CD4-positive, alpha-beta T cell (primary cell): ENCODE measurements at regions not wholly inside any gene's neighbourhood (a gene's known extent, or its start where the extent isn't known, plus 50 kb on each side); places are given as distances from the start of the nearest gene placed in this dataset.

Source experiments
- ATAC-seq: fragments of 200-7000 bp; cut with Tn5 transposase; one replicate; pipeline ENCODE4 v1.10.0; 2022; ENCODE audit warnings: mild to moderate bottlenecking; ENCODE audit not compliant: poor library complexity
- CTCF ChIA-PET: fragments of 350-600 bp; sonication (Branson Sonifier 250); formaldehyde crosslinking; loops from one replicate; lab custom pipeline; 2021; ENCODE audit warnings: antibody characterized with exemption, inconsistent platforms; lab: Charles Lee
- POLR2A ChIA-PET: fragments of 350-600 bp; sonication (Branson Sonifier 250); formaldehyde crosslinking; loops from one replicate; lab custom pipeline; 2021; ENCODE audit warnings: antibody characterized with exemption, inconsistent platforms; lab: Charles Lee
- DNase-seq, 14 experiments: peaks; one replicate each; pipeline ENCODE4 v3.0.0-alpha.2; 2013 to 2020; ENCODE audit warnings: mixed read lengths in 2 of 14
- H3K27ac ChIP-seq, 2 donors: one replicate each; pipeline versions ENCODE4 v1.5.1 to v1.7.0; 2013; ENCODE audit warnings: low read length in 2 of 2, low read depth in 1 of 2, mild to moderate bottlenecking in 1 of 2
- H3K27me3 ChIP-seq, 2 experiments: 1 replicate in 1 of 2; 2 replicates in 1 of 2; pipeline versions ENCODE4 v1.6.1 to v1.7.0; 2013; ENCODE audit warnings: low read length in 2 of 2, control low read depth in 1 of 2, mild to moderate bottlenecking in 1 of 2, moderate library complexity in 1 of 2; ENCODE audit not compliant: insufficient read depth in 2 of 2, control insufficient read depth in 1 of 2
- H3K36me3 ChIP-seq: one replicate; pipeline ENCODE4 v1.6.1; 2013; ENCODE audit warnings: low read length, control low read depth; ENCODE audit not compliant: insufficient read depth
- H3K4me1 ChIP-seq: one replicate; pipeline ENCODE4 v1.6.1; 2013; ENCODE audit warnings: low read length, control low read depth; ENCODE audit not compliant: insufficient read depth
- H3K4me3 ChIP-seq: one replicate; pipeline ENCODE4 v1.5.1; 2013; ENCODE audit warnings: mild to moderate bottlenecking, low read length, moderate library complexity
- H3K9me3 ChIP-seq, 2 experiments: 1 replicate in 1 of 2; 2 replicates in 1 of 2; pipeline versions ENCODE4 v1.6.1 to v1.7.0; 2013; ENCODE audit warnings: low read length in 2 of 2, mild to moderate bottlenecking in 2 of 2, control low read depth in 1 of 2, moderate library complexity in 1 of 2; ENCODE audit not compliant: control insufficient read depth in 1 of 2, insufficient read depth in 1 of 2
- H3K27ac Mint-ChIP-seq: one replicate; pipeline ENCODE4 v1.8.0; 2020; ENCODE audit warnings: mixed read lengths
- H3K27me3 Mint-ChIP-seq: one replicate; pipeline ENCODE4 v1.8.0; 2021; ENCODE audit warnings: mixed read lengths
- H3K36me3 Mint-ChIP-seq: one replicate; pipeline ENCODE4 v1.8.0; 2021; ENCODE audit warnings: low read depth, mixed read lengths
- H3K4me1 Mint-ChIP-seq: one replicate; pipeline ENCODE4 v1.8.0; 2021; ENCODE audit warnings: low read depth, mixed read lengths
- H3K4me3 Mint-ChIP-seq: one replicate; pipeline ENCODE4 v1.8.0; 2020; ENCODE audit warnings: mild to moderate bottlenecking, mixed read lengths
- H3K9me3 Mint-ChIP-seq: one replicate; pipeline ENCODE4 v1.8.0; 2020; ENCODE audit warnings: mixed read lengths
- CTCF ChIP-seq: fragments of 200-600 bp; IDR thresholded peaks from one replicate; pipeline ENCODE4 v1.8.0; 2022; ENCODE audit warnings: antibody characterized with exemption, mild to moderate bottlenecking
- intact Hi-C, 2 experiments: fragments of 100-400 bp; cut with DNase I in 1 of 2; cut with micrococcal nuclease in 1 of 2; formaldehyde crosslinking; loops; one replicate each; pipeline versions ENCODE4 v1.15.1 to v1.9.0; 2023 to 2025; cut with DNase I, micrococcal nuclease

- POLR2A ChIA-PET: no interaction called here
- intact Hi-C loops: no loop called here
- H3K9me3 ChIP-seq: no peaks in the 10 kb centered on the region
- no peaks in the 10 kb centered on the region for H3K4me1 ChIP-seq
- Mint-ChIP-seq H3K9me3 (no peaks in the 10 kb centered on the region), H3K27ac (no peak overlapping the region), H3K4me3 (no peak overlapping the region), H3K36me3 (no peaks in the 10 kb centered on the region), H3K4me1 (no peaks in the 10 kb centered on the region), H3K27me3 (peaks cover under 1% of the 10 kb centered on the region)
- H3K27ac ChIP-seq: no peak overlapping the region
- DNase-seq (no peak), ATAC-seq (no peak)
- H3K4me3 ChIP-seq: no peak overlapping the region
- no peaks in the 10 kb centered on the region for H3K36me3 ChIP-seq
- no peak for TF ChIP-seq CTCF
- CTCF ChIA-PET: no interaction called here
- no peaks in the 10 kb centered on the region for H3K27me3 ChIP-seq
Measured at GRCh38 chr20:48164566-48165400, 379.5 kb upstream of the SULF2 start.

- Histone ChIP-seq H3K36me3 (no peaks in the 10 kb centered on the region), H3K4me3 (no peak overlapping the region)
- CTCF ChIA-PET: no interaction called here
Measured at GRCh38 chr20:48164034-48164433, 378.8 kb upstream of the SULF2 start.

GRCh38 chr20:48163505-48163904, 378.2 kb upstream of the SULF2 start:
- Mint-ChIP-seq H3K27me3 (peaks cover 6% of the 10 kb centered on the region), H3K36me3 (no peaks in the 10 kb centered on the region), H3K4me3 (no peak overlapping the region), H3K27ac (no peak overlapping the region), H3K4me1 (no peaks in the 10 kb centered on the region), H3K9me3 (no peaks in the 10 kb centered on the region)
- DNase-seq: no peak
- intact Hi-C loops: no loop called here
- no peaks in the 10 kb centered on the region for H3K4me1 ChIP-seq
- ChIA-PET POLR2A (no interaction called here), CTCF (no interaction called here)
- ATAC-seq: no peak
- no peaks in the 10 kb centered on the region for H3K9me3 ChIP-seq
- no peak overlapping the region for H3K27ac ChIP-seq
- no peak for TF ChIP-seq CTCF
- H3K27me3 ChIP-seq: no peaks in the 10 kb centered on the region
- H3K4me3 ChIP-seq: no peak overlapping the region
- no peaks in the 10 kb centered on the region for H3K36me3 ChIP-seq

More at GRCh38 chr20:48164034-48164433, 378.8 kb upstream of the SULF2 start:
- no peaks in the 10 kb centered on the region for H3K9me3 ChIP-seq
- H3K27ac ChIP-seq: no peak overlapping the region
- Mint-ChIP-seq H3K9me3 (no peaks in the 10 kb centered on the region), H3K4me3 (no peak overlapping the region), H3K27me3 (peaks cover 6% of the 10 kb centered on the region), H3K36me3 (no peaks in the 10 kb centered on the region), H3K27ac (no peak overlapping the region), H3K4me1 (no peaks in the 10 kb centered on the region)
- TF ChIP-seq CTCF: no peak
- H3K27me3 ChIP-seq: no peaks in the 10 kb centered on the region
- no peak for DNase-seq
- intact Hi-C loops: no loop called here
- no peaks in the 10 kb centered on the region for H3K4me1 ChIP-seq
- POLR2A ChIA-PET: no interaction called here
- ATAC-seq: no peak
